ENCODE measurements at regions not wholly inside any gene's neighbourhood (a gene's known extent, or its start where the extent isn't known, plus 50 kb on each side); places are given as distances from the start of the nearest gene placed in this dataset.
"Not testable (repeated sequence)": the region's sequence is repeated elsewhere in the genome, so short reads cannot be mapped to it uniquely, and the experiment has no call there.

DNA sequence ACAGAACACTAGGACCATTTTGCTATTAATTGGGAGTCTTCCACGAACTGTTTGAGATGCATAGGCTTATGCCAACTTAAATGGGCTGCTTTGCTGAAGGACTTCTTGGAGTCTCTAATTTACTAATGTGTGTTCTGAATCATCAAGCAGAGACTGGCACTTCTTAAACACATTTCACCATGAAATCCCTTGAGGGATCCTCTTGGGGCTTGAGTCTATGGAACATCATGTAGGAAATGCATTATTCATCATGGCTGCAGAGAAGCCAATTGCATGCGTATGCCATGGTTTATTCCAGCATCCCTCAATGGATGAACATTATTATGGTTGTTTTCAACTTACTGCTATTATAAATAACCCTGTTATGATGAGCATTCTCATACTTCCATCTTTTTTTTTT lies 73.4 kb downstream of the FGD2 start:
- no peak for ATAC-seq
- Mint-ChIP-seq H3K9me3 (no peaks in the 10 kb centered on the region), H3K4me3 (no peak overlapping the region), H3K27me3 (peaks cover 8% of the 10 kb centered on the region), H3K36me3 (no peaks in the 10 kb centered on the region), H3K27ac (no peak overlapping the region), H3K4me1 (no peaks in the 10 kb centered on the region)

DNA sequence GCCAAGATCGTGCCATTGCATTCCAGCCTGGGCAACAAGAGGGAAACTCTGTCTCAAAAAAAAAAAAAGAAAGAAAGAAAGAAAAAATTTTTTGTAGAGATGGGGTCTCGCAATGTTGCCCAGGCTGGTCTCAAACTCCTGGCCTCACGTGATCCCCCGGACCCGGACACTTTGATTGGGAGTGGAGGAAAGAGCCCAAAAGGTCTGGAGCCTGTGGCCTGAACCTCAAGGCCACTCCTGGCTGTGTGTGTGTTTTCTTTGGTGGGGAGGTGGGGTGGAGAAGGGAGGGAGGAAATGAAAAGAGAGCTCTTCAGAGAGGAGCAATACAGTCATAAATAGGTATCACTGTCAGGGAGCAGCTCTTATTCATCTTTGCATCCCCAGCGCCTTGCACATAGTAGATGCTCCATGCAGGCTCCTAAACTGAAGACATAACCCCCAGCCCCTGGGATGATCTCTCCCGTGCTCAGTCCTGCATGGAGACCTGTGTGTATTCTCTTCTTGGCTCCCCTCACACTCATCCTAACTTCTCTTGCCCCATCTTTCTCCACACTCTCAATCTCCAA lies 75.7 kb downstream of the FGD2 start:
- Mint-ChIP-seq H3K27me3 (peaks cover 8% of the 10 kb centered on the region), H3K27ac (no peak overlapping the region), H3K36me3 (no peaks in the 10 kb centered on the region), H3K4me1 (no peaks in the 10 kb centered on the region), H3K9me3 (no peaks in the 10 kb centered on the region), H3K4me3 (no peak overlapping the region)
- ATAC-seq, result no peak

DNA sequence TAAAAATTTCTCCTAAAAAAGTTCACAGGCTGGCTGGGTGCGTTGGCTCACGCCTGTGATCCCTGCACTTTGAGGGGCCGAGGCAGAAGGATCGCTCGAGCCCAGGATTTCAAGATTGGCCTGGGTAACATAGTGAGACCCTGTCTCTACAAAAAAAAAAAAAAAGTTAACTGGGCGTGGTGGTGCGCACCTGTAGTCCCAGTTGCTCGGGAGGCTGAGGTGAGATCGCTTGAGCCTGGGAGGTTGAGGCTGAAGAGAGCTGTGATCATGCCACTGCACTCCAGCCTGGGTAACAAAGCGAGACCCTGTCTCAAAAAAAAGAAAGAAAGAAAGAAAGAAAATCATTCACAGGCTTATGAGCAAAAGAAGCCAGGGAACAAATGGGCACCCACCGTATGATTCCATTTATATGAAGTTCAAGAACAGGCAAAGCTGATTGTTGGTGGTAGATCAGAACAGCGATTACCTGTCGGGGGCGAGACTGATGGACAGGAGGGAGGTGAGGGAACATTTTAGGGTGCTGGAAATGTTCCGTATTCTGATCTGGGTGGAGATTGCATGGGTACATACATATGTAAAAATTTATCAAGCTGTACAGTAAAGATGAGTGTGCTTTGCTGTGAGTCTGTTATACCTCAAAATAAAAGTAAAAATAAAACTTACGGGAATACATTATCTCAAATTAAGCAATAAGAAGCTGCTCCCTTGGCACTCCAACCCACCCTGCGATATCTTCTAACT lies 77.1 kb downstream of the FGD2 start:
- Mint-ChIP-seq H3K27ac (no peak overlapping the region), H3K4me3 (no peak overlapping the region), H3K9me3 (no peaks in the 10 kb centered on the region), H3K36me3 (no peaks in the 10 kb centered on the region), H3K4me1 (no peaks in the 10 kb centered on the region), H3K27me3 (peaks cover 7% of the 10 kb centered on the region)
- no peak for ATAC-seq

DNA sequence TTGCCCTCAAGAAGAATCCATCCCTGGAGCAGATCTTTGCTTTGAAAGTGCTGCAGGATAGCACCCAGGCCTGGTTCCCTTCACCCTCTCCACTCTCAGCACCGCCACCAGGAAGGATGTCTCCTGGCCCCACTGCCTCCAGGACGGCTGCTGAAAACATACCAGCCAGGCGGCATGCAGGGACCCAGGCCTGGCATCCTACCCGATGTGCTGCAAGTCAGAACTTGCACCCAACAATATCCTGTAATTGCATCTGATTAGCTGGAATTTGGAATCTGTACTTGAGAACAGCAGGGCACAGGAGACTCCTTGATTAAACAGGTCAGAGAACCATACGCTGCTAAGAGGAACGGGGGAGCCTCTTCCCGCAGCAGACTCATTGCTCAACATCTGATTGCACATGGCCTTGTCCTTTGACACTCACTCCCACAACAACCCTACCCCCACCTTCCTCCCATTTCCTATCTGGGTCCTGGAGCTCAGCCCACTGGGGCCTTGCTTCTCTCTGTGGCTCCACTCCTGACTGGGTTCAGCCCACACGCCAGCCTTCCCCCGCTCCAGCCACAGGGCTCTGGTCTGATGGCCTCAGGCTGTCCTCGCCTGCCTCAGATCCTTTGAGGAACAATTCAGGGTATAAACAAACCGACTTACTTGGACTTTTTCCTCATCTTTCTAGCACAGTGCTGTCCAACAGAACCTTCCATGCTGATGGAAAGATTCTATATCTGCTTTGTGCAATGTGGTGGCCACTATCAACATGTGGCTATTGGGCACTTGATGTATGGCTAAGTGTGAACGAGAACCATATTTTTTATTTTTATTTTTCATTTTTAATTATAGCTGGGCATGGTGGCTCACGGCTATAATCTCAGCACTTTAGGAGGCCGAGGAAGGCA lies 78.0 kb downstream of the FGD2 start:
- H3K27ac Mint-ChIP-seq, result no peak overlapping the region
- H3K4me3 Mint-ChIP-seq, result no peak overlapping the region
- H3K4me1 Mint-ChIP-seq, result no peaks in the 10 kb centered on the region
- ATAC-seq, result no peak
- H3K27me3 Mint-ChIP-seq, result no peaks in the 10 kb centered on the region
- H3K36me3 Mint-ChIP-seq, result no peaks in the 10 kb centered on the region
- H3K9me3 Mint-ChIP-seq, result no peaks in the 10 kb centered on the region

DNA sequence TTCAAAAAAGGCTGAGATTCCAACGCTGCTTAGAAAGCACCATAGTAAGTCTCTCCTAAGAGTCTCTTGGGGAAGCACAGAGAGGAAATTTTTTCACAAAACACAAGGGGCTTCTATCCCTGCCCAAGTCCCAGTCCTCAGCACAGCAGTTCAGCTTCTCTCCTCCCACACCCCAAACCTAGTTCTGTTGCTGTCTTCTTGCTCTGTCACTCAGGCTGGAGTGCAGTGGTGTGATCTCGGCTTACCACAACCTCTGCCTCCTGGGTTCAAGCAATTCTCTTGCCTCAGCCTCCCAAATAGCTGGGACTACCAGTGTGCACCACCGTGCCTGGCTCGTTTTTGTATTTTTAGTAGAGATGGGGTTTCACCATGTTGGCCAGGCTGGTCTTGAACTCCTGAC lies 79.2 kb downstream of the FGD2 start:
- H3K27ac Mint-ChIP-seq, result peak overlapping the region; percentile 7
- not testable (repeated sequence) for H3K27me3 Mint-ChIP-seq, ATAC-seq, H3K4me3 Mint-ChIP-seq, H3K36me3 Mint-ChIP-seq, H3K4me1 Mint-ChIP-seq, H3K9me3 Mint-ChIP-seq

DNA sequence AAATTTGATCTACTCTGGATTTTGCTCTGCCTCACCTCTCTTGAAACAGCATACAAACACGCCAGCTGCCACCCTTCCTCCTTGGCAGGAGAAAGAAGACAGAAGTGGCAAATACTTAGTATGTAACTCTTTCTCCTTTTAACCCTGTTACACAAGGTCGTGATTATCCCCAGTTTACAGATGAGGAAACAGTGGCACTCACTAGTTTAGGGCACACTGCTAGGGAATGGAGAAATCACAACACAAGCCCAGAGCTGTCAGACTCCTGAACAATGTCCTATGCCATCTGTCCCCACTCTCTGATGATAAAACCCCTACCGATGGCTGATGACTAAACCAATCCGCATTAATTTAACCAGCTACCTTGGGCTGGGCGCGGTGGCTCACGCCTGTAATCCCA lies 79.7 kb downstream of the FGD2 start:
- Mint-ChIP-seq H3K9me3 (no peaks in the 10 kb centered on the region), H3K27me3 (no peaks in the 10 kb centered on the region), H3K27ac (peak overlapping the region; percentile 7), H3K4me1 (no peaks in the 10 kb centered on the region), H3K4me3 (no peak overlapping the region), H3K36me3 (no peaks in the 10 kb centered on the region)
- no peak for ATAC-seq

DNA sequence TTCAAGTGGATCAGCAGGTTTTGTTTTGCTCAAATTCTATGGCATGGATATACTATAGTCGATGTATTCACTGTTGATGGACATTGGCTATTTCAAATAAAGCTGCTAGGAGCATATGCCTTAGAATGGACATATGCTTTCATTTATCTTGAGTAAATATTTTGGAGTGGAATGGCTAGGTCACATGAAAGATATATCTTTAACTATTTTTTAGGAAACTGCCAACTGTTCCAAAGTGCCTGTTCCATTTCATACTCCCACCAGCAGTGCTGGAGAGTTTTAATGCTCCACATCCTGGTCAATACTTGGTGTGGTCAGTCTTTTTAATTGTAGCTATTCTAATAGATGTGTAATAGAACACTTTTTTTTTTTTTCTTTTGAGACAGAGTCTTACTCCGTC lies 81.1 kb upstream of the PIM1 start:
- no peak for ATAC-seq
- Mint-ChIP-seq H3K27ac (no peak overlapping the region), H3K4me1 (no peaks in the 10 kb centered on the region), H3K27me3 (no peaks in the 10 kb centered on the region), H3K4me3 (no peak overlapping the region), H3K9me3 (no peaks in the 10 kb centered on the region), H3K36me3 (no peaks in the 10 kb centered on the region)

DNA sequence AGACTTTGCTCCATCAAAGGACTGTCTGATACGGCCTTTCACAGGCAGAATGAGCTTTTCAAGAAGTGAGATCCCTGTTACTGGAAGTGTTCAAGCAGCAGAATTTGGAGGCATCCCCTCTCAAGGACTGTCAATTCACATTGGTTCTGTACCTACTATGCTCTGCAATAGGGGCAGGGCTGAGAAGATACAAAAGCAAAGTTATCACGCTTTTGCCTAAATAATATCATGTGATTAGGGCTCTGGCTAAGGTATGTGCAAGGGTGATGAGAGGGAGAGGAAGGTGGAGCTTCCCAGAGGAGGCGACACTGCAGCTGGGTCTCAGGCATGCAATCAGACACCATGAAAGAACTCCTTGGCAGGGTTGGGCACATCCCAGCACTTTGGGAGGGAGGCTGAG lies 80.2 kb upstream of the PIM1 start:
- H3K27ac Mint-ChIP-seq, result no peak overlapping the region
- ATAC-seq, result no peak
- H3K27me3 Mint-ChIP-seq, result no peaks in the 10 kb centered on the region
- H3K4me3 Mint-ChIP-seq, result no peak overlapping the region
- no peaks in the 10 kb centered on the region for H3K36me3 Mint-ChIP-seq
- H3K4me1 Mint-ChIP-seq, result no peaks in the 10 kb centered on the region
- no peaks in the 10 kb centered on the region for H3K9me3 Mint-ChIP-seq

DNA sequence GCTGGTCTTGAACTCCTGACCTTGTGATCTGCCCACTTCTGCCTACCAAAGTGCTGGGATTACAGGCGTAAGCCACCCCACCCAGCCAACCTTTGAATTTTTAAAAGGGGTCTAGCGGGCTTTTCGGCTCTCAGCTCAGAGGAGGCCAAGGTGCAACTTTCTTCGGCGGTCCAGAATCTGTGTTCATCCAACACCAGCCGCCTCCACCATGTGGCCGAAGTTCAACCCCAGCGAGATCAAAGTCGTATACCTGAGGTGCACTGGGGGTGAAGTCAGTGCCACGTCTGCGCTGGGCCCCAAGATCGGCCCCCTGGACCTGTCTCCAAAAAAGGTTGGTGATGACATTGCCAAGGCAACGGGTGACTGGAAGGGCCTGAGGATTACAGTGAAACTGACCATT lies 78.8 kb upstream of the PIM1 start:
- H3K27me3 Mint-ChIP-seq, ATAC-seq, H3K4me1 Mint-ChIP-seq, H3K4me3 Mint-ChIP-seq, H3K9me3 Mint-ChIP-seq, H3K36me3 Mint-ChIP-seq, H3K27ac Mint-ChIP-seq: not testable (repeated sequence)

DNA sequence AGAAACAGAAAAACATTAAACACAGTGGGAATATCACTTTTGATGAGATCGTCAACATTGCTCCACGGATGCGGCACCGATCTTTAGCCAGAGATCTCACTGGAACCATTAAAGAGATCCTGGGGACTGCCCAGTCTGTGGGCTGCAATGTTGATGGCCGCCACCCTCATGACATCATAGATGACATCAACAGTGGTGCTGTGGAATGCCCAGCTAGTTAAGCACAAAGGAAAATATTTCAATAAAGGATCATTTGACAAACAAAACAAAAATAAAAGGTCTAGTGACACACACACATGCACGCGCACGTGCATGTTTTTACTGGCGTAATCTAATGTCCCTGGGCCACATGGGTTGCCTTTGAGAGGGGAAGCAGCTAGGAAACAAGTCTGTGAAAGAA lies 78.4 kb upstream of the PIM1 start:
- H3K36me3 Mint-ChIP-seq, ATAC-seq, H3K9me3 Mint-ChIP-seq, H3K27ac Mint-ChIP-seq, H3K4me3 Mint-ChIP-seq, H3K4me1 Mint-ChIP-seq, H3K27me3 Mint-ChIP-seq: not testable (repeated sequence)

DNA sequence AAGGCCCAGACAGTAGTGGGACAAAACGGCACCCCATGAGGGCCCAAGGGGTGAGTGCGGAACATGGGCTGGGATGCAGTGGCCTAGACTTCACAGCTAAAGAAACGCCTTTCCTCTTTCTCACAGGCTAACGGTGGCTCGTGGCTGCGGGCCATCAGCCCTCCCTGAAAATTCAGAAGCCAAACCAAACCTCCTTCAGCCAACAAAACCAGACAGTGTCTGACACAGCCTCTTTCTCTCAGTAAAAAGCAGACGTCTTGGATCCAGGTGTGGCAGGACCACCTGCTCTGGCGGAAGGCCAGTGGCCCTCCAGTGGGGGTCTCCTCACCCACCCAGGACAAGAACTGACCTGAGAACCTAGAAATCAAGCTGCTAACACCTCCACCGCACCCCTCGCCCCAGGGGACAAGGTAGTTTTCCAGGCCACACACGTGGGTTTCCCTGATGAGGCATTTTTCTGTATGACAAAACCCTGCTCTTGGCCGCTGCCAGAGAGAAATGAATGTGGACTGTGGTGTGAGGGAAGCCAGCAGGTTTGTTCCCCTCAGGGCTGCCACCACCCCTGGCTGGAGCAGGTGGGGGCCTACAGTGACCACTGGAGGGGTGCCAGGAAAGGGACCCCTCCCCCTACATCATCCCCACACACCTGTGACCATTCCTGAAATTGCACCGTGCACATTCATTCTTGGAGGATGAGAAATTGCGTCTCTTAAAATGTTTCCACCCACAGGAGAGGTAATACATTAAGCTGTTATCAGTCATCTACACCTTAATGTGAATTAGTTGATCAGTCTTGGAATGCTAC lies 76.8 kb upstream of the PIM1 start:
- no peak overlapping the region for H3K4me3 Mint-ChIP-seq
- H3K9me3 Mint-ChIP-seq, result no peaks in the 10 kb centered on the region
- H3K27ac Mint-ChIP-seq, result no peak overlapping the region
- H3K4me1 Mint-ChIP-seq, result no peaks in the 10 kb centered on the region
- peak; percentile 28 for ATAC-seq
- no peaks in the 10 kb centered on the region for H3K27me3 Mint-ChIP-seq
- no peaks in the 10 kb centered on the region for H3K36me3 Mint-ChIP-seq

DNA sequence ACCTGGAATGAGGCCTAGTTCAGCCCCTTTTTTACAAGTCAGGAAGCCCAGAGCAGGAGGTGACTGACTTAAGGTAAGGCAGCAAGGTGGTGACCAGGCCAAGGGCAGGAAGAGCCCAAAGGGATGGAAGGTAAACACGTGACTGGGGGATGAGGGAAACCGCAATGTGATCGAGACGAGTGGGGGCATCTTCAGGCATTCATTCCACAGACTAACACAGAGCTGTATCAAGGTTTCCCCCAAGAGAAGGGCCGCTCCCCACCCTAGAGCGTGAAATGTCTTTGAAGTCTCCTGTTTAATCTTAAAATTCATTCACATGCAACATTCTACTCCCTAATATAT lies 76.3 kb upstream of the PIM1 start:
- H3K27ac Mint-ChIP-seq, result no peak overlapping the region
- no peak for ATAC-seq
- no peaks in the 10 kb centered on the region for H3K27me3 Mint-ChIP-seq
- no peaks in the 10 kb centered on the region for H3K9me3 Mint-ChIP-seq
- H3K4me1 Mint-ChIP-seq, result peaks cover 3% of the 10 kb centered on the region
- H3K36me3 Mint-ChIP-seq, result no peaks in the 10 kb centered on the region
- no peak overlapping the region for H3K4me3 Mint-ChIP-seq

DNA sequence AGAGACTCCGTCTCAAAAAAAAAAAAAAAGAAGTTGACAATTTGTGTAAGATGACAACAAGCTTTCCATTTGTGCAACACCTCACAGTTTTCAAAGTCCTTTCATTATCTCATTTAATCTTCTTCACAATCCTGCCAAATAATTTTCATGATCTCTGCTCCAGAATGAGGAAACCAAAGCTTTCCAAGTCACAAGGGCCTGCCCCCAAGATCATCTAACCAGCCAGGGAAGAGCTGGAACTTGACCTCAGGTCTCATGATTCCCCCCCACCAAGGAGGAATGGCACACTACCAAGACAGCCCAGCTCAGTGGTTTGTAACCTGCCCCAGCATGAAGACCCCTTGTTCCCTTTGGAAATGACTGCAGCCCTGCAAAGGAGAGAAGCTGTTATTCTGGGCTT lies 74.0 kb upstream of the PIM1 start:
- H3K36me3 Mint-ChIP-seq, result no peaks in the 10 kb centered on the region
- no peak for ATAC-seq
- H3K4me1 Mint-ChIP-seq, result peaks cover 14% of the 10 kb centered on the region
- H3K4me3 Mint-ChIP-seq, result no peak overlapping the region
- peak overlapping the region; percentile 1 for H3K27ac Mint-ChIP-seq
- H3K27me3 Mint-ChIP-seq, result no peaks in the 10 kb centered on the region
- H3K9me3 Mint-ChIP-seq, result no peaks in the 10 kb centered on the region

DNA sequence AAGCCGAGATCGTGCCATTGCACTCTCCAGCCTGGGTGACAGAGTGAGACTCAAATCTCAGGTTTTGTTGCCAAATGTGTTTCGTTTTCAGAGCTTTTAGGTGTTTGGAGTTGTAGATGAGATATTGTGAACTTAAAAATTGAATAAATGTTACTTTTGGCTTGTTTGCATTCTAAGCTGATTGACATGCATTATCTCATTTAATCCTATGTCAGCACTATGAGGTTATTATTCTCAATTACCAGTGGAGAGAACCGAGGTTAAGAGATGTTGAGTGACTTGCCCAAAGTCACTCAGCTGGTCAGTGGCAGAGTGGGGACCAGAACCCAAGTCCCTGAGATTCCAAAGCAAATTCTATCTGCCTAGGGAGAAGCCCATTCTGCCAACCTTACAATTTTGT lies 72.6 kb upstream of the PIM1 start:
- no peaks in the 10 kb centered on the region for H3K36me3 Mint-ChIP-seq
- no peak overlapping the region for H3K27ac Mint-ChIP-seq
- H3K27me3 Mint-ChIP-seq, result no peaks in the 10 kb centered on the region
- no peak overlapping the region for H3K4me3 Mint-ChIP-seq
- H3K9me3 Mint-ChIP-seq, result no peaks in the 10 kb centered on the region
- ATAC-seq, result no peak
- peaks cover 27% of the 10 kb centered on the region for H3K4me1 Mint-ChIP-seq

DNA sequence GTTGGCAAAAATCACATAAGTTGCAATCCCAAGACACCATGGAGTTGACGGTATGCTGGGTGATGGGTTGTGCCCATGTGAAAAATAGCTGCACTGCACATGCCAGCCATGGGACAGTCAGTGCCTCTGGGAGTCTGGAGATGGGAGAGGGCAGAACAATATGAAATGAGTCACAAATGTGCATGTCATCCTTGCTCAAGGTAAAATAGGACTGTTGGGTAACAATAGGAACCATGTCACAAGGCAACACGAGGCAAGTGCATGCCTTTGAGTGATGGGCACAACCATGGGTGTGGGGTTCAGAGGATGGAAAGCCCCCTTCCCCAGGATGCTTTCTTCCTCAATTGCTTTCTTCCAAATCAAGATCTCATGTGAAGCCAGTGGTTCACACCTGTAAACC lies 70.5 kb upstream of the PIM1 start:
- H3K4me1 Mint-ChIP-seq, result peaks cover 46% of the 10 kb centered on the region
- H3K27ac Mint-ChIP-seq, result no peak overlapping the region
- no peaks in the 10 kb centered on the region for H3K36me3 Mint-ChIP-seq
- no peak overlapping the region for H3K4me3 Mint-ChIP-seq
- ATAC-seq, result no peak
- H3K9me3 Mint-ChIP-seq, result no peaks in the 10 kb centered on the region
- no peaks in the 10 kb centered on the region for H3K27me3 Mint-ChIP-seq
